CD4-positive, alpha-beta T cell (primary cell): ENCODE measurements at regions not wholly inside any gene's neighbourhood (a gene's known extent, or its start where the extent isn't known, plus 50 kb on each side); places are given as distances from the start of the nearest gene placed in this dataset.
A peak's percentile ranks its signal among the peaks of the same experiment; 100 is the strongest.

ENCODE experiments used
- ATAC-seq: fragments of 200-7000 bp; cut with Tn5 transposase; one replicate; pipeline ENCODE4 v1.10.0; 2022; ENCODE audit warnings: mild to moderate bottlenecking; ENCODE audit not compliant: poor library complexity
- CTCF ChIA-PET: fragments of 350-600 bp; sonication (Branson Sonifier 250); formaldehyde crosslinking; loops from one replicate; lab custom pipeline; 2021; ENCODE audit warnings: antibody characterized with exemption, inconsistent platforms; lab: Charles Lee
- POLR2A ChIA-PET: fragments of 350-600 bp; sonication (Branson Sonifier 250); formaldehyde crosslinking; loops from one replicate; lab custom pipeline; 2021; ENCODE audit warnings: antibody characterized with exemption, inconsistent platforms; lab: Charles Lee
- DNase-seq, 14 experiments: peaks; one replicate each; pipeline ENCODE4 v3.0.0-alpha.2; 2013 to 2020; ENCODE audit warnings: mixed read lengths in 2 of 14
- H3K27ac ChIP-seq, 2 donors: one replicate each; pipeline versions ENCODE4 v1.5.1 to v1.7.0; 2013; ENCODE audit warnings: low read length in 2 of 2, low read depth in 1 of 2, mild to moderate bottlenecking in 1 of 2
- H3K27me3 ChIP-seq, 2 experiments: 1 replicate in 1 of 2; 2 replicates in 1 of 2; pipeline versions ENCODE4 v1.6.1 to v1.7.0; 2013; ENCODE audit warnings: low read length in 2 of 2, control low read depth in 1 of 2, mild to moderate bottlenecking in 1 of 2, moderate library complexity in 1 of 2; ENCODE audit not compliant: insufficient read depth in 2 of 2, control insufficient read depth in 1 of 2
- H3K36me3 ChIP-seq: one replicate; pipeline ENCODE4 v1.6.1; 2013; ENCODE audit warnings: low read length, control low read depth; ENCODE audit not compliant: insufficient read depth
- H3K4me1 ChIP-seq: one replicate; pipeline ENCODE4 v1.6.1; 2013; ENCODE audit warnings: low read length, control low read depth; ENCODE audit not compliant: insufficient read depth
- H3K4me3 ChIP-seq: one replicate; pipeline ENCODE4 v1.5.1; 2013; ENCODE audit warnings: mild to moderate bottlenecking, low read length, moderate library complexity
- H3K9me3 ChIP-seq, 2 experiments: 1 replicate in 1 of 2; 2 replicates in 1 of 2; pipeline versions ENCODE4 v1.6.1 to v1.7.0; 2013; ENCODE audit warnings: low read length in 2 of 2, mild to moderate bottlenecking in 2 of 2, control low read depth in 1 of 2, moderate library complexity in 1 of 2; ENCODE audit not compliant: control insufficient read depth in 1 of 2, insufficient read depth in 1 of 2
- H3K27ac Mint-ChIP-seq: one replicate; pipeline ENCODE4 v1.8.0; 2020; ENCODE audit warnings: mixed read lengths
- H3K27me3 Mint-ChIP-seq: one replicate; pipeline ENCODE4 v1.8.0; 2021; ENCODE audit warnings: mixed read lengths
- H3K36me3 Mint-ChIP-seq: one replicate; pipeline ENCODE4 v1.8.0; 2021; ENCODE audit warnings: low read depth, mixed read lengths
- H3K4me1 Mint-ChIP-seq: one replicate; pipeline ENCODE4 v1.8.0; 2021; ENCODE audit warnings: low read depth, mixed read lengths
- H3K4me3 Mint-ChIP-seq: one replicate; pipeline ENCODE4 v1.8.0; 2020; ENCODE audit warnings: mild to moderate bottlenecking, mixed read lengths
- H3K9me3 Mint-ChIP-seq: one replicate; pipeline ENCODE4 v1.8.0; 2020; ENCODE audit warnings: mixed read lengths
- CTCF ChIP-seq: fragments of 200-600 bp; IDR thresholded peaks from one replicate; pipeline ENCODE4 v1.8.0; 2022; ENCODE audit warnings: antibody characterized with exemption, mild to moderate bottlenecking
- intact Hi-C, 2 experiments: fragments of 100-400 bp; cut with DNase I in 1 of 2; cut with micrococcal nuclease in 1 of 2; formaldehyde crosslinking; loops; one replicate each; pipeline versions ENCODE4 v1.15.1 to v1.9.0; 2023 to 2025; cut with DNase I, micrococcal nuclease

GRCh38 chr14:97104029-97104428 lies 306.8 kb downstream of the VRK1 start:
- ChIA-PET POLR2A (no interaction called here), CTCF (no interaction called here)
- peaks cover 1 to 8% of the 10 kb centered on the region in 2 experiments for H3K9me3 ChIP-seq
- H3K27ac ChIP-seq: no peak overlapping the region
- Mint-ChIP-seq H3K27ac (no peak overlapping the region), H3K4me3 (no peak overlapping the region), H3K27me3 (peaks cover 5% of the 10 kb centered on the region), H3K4me1 (no peaks in the 10 kb centered on the region), H3K9me3 (peaks cover 3% of the 10 kb centered on the region), H3K36me3 (no peaks in the 10 kb centered on the region)
- DNase-seq: no peak
- intact Hi-C loops: no loop called here
- TF ChIP-seq CTCF: no peak
- no peaks in the 10 kb centered on the region for H3K36me3 ChIP-seq
- no peaks in the 10 kb centered on the region for H3K27me3 ChIP-seq
- H3K4me3 ChIP-seq: no peak overlapping the region
- no peak for ATAC-seq
- H3K4me1 ChIP-seq: peaks cover 2% of the 10 kb centered on the region

GRCh38 chr14:97106166-97106565 lies 309.0 kb downstream of the VRK1 start:
- Mint-ChIP-seq H3K27me3 (peaks cover 5% of the 10 kb centered on the region), H3K9me3 (peaks cover 8% of the 10 kb centered on the region), H3K4me3 (no peak overlapping the region), H3K4me1 (no peaks in the 10 kb centered on the region), H3K27ac (no peak overlapping the region), H3K36me3 (peaks cover 5% of the 10 kb centered on the region)
- intact Hi-C loops: no loop called here
- no peak for TF ChIP-seq CTCF
- Histone ChIP-seq H3K27me3 (peaks cover 0 to 4% of the 10 kb centered on the region in 2 experiments), H3K36me3 (no peaks in the 10 kb centered on the region), H3K4me3 (no peak overlapping the region), H3K27ac (no peak overlapping the region), H3K9me3 (peaks cover 8 to 14% of the 10 kb centered on the region in 2 experiments), H3K4me1 (peaks cover 2% of the 10 kb centered on the region)
- DNase-seq (peak in 3 of 14 experiments; percentile 2 to 41 (median 8)), ATAC-seq (no peak)
- ChIA-PET CTCF (no interaction called here), POLR2A (no interaction called here)

- Mint-ChIP-seq H3K27ac (no peak overlapping the region), H3K27me3 (peaks cover 5% of the 10 kb centered on the region), H3K4me3 (no peak overlapping the region), H3K4me1 (no peaks in the 10 kb centered on the region), H3K36me3 (peaks cover 5% of the 10 kb centered on the region), H3K9me3 (peaks cover 8% of the 10 kb centered on the region)
- H3K9me3 ChIP-seq: peaks cover 8 to 14% of the 10 kb centered on the region in 2 experiments
- ChIA-PET CTCF (no interaction called here), POLR2A (no interaction called here)
- no peak overlapping the region for H3K4me3 ChIP-seq
- no peak for TF ChIP-seq CTCF
- H3K27ac ChIP-seq: no peak overlapping the region
- no peak for DNase-seq
- no peak for ATAC-seq
- peaks cover 2% of the 10 kb centered on the region for H3K4me1 ChIP-seq
- H3K27me3 ChIP-seq: peaks cover 0 to 4% of the 10 kb centered on the region in 2 experiments
- no peaks in the 10 kb centered on the region for H3K36me3 ChIP-seq
- intact Hi-C loops: no loop called here
Measured at GRCh38 chr14:97106609-97107008, 309.4 kb downstream of the VRK1 start.
